ENCODE measurements at regions not wholly inside any gene's neighbourhood (a gene's known extent, or its start where the extent isn't known, plus 50 kb on each side); places are given as distances from the start of the nearest gene placed in this dataset.

- Histone ChIP-seq H3K4me3 (ENCODE audit: low read depth, low read length) (no peak overlapping the region), H3K27ac (no peak overlapping the region), H3K36me3 (replicated peaks) (no peaks in the 10 kb centered on the region), H3K27me3 (replicated peaks) (no peaks in the 10 kb centered on the region)
- peak; percentile 62 for DNase-seq
- peak; percentile 91 for TF ChIP-seq CTCF (IDR thresholded peaks at IDR 0.05; ENCODE audit: low read depth, low read length, missing control alignments)
- in situ Hi-C loops (cut with HindIII; ENCODE audit: low pct_ligation_motif_present, low sequenced_read_pairs), result no loop called here
These were observed 108.3 kb upstream of the PHACTR3 start for GRCh38 chr20:59495894-59496510.

GRCh38 chr20:59498291-59498690 lies 106.0 kb upstream of the PHACTR3 start:
- Histone ChIP-seq H3K27ac (no peak overlapping the region), H3K36me3 (replicated peaks) (no peaks in the 10 kb centered on the region), H3K4me3 (ENCODE audit: low read depth, low read length) (no peak overlapping the region), H3K27me3 (replicated peaks) (no peaks in the 10 kb centered on the region)
- no peak for TF ChIP-seq CTCF (IDR thresholded peaks at IDR 0.05; ENCODE audit: low read depth, low read length, missing control alignments)
- in situ Hi-C loops (cut with HindIII; ENCODE audit: low pct_ligation_motif_present, low sequenced_read_pairs), result no loop called here
- DNase-seq, result no peak

GRCh38 chr20:59499863-59500262 lies 104.5 kb upstream of the PHACTR3 start:
- H3K27ac ChIP-seq, result no peak overlapping the region
- in situ Hi-C loops (cut with HindIII; ENCODE audit: low pct_ligation_motif_present, low sequenced_read_pairs), result no loop called here
- TF ChIP-seq CTCF (IDR thresholded peaks at IDR 0.05; ENCODE audit: low read depth, low read length, missing control alignments), result no peak
- no peaks in the 10 kb centered on the region for H3K27me3 ChIP-seq (replicated peaks)
- H3K4me3 ChIP-seq (ENCODE audit: low read depth, low read length), result no peak overlapping the region
- H3K36me3 ChIP-seq (replicated peaks), result no peaks in the 10 kb centered on the region
- no peak for DNase-seq

- H3K36me3 ChIP-seq (replicated peaks), result no peaks in the 10 kb centered on the region
- in situ Hi-C loops (cut with HindIII; ENCODE audit: low pct_ligation_motif_present, low sequenced_read_pairs), result no loop called here
- no peak overlapping the region for H3K27ac ChIP-seq
- H3K27me3 ChIP-seq (replicated peaks), result no peaks in the 10 kb centered on the region
- TF ChIP-seq CTCF (IDR thresholded peaks at IDR 0.05; ENCODE audit: low read depth, low read length, missing control alignments), result no peak
- no peak overlapping the region for H3K4me3 ChIP-seq (ENCODE audit: low read depth, low read length)
- DNase-seq, result no peak
These were observed 95.6 kb upstream of the PHACTR3 start for GRCh38 chr20:59508729-59509128.

GRCh38 chr20:59512651-59513050 lies 91.7 kb upstream of the PHACTR3 start:
- Histone ChIP-seq H3K27me3 (replicated peaks) (no peaks in the 10 kb centered on the region), H3K4me3 (ENCODE audit: low read depth, low read length) (no peak overlapping the region), H3K27ac (no peak overlapping the region), H3K36me3 (replicated peaks) (no peaks in the 10 kb centered on the region)
- DNase-seq, result no peak
- TF ChIP-seq CTCF (IDR thresholded peaks at IDR 0.05; ENCODE audit: low read depth, low read length, missing control alignments), result no peak
- in situ Hi-C loops (cut with HindIII; ENCODE audit: low pct_ligation_motif_present, low sequenced_read_pairs), result no loop called here

- in situ Hi-C loops (cut with HindIII; ENCODE audit: low pct_ligation_motif_present, low sequenced_read_pairs), result no loop called here
- no peak for TF ChIP-seq CTCF (IDR thresholded peaks at IDR 0.05; ENCODE audit: low read depth, low read length, missing control alignments)
- no peak overlapping the region for H3K4me3 ChIP-seq (ENCODE audit: low read depth, low read length)
- no peaks in the 10 kb centered on the region for H3K27me3 ChIP-seq (replicated peaks)
- H3K36me3 ChIP-seq (replicated peaks), result no peaks in the 10 kb centered on the region
- no peak for DNase-seq
- no peak overlapping the region for H3K27ac ChIP-seq
These were observed 89.8 kb upstream of the PHACTR3 start for GRCh38 chr20:59514554-59514953.
